GM19467 (cell line): ENCODE measurements at regions not wholly inside any gene's neighbourhood (a gene's known extent, or its start where the extent isn't known, plus 50 kb on each side); places are given as distances from the start of the nearest gene placed in this dataset.

ENCODE experiments used
- ATAC-seq: cut with Tn5 transposase; IDR thresholded peaks from one replicate; pipeline ENCODE4 v1.9.1; 2021; ENCODE audit warnings: mild to moderate bottlenecking, moderate library complexity; ENCODE audit not compliant: unreplicated experiment

DNA sequence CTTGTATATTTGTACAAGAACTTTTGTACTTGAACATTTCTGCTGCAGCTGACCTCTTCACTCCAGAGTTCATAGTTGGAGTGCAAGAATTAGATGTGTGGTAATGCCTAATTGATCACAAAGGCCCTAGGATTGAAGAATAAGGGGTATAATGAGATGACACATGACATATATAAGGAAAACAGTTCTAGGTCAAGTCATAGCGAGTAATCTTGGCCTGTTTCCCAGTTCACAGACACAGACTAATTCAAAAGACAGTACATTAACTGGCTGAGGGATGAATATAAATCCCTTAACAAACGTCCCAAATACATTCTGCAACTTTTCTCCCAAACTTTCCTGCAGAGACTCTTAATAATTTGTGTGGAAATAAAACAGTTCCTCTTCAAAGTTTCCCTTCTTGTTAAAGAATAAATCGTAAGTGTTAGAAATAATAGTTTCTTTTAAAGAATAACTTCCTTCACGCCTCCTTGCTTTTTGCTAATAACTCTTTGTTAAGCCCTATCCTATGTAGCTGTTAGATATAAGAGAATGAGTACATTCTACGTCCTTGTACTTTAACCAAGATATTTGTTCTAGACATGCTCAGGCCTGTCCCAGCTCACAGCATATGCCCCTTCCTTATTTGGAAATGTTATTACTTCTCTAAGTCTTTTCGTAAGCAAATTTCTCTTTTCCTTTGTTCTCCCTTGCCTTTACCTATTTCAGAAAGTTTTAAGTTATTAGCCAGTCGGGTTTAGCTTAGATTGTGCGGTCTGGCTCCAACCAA is 556.4 kb upstream of the CTNND2 start:
- no peak for ATAC-seq

GRCh38 chr5:12459326-12459725 is 555.1 kb upstream of the CTNND2 start:
- ATAC-seq, result no peak

- ATAC-seq, result no peak
These were observed 514.8 kb upstream of the CTNND2 start for GRCh38 chr5:12419075-12419474.

DNA sequence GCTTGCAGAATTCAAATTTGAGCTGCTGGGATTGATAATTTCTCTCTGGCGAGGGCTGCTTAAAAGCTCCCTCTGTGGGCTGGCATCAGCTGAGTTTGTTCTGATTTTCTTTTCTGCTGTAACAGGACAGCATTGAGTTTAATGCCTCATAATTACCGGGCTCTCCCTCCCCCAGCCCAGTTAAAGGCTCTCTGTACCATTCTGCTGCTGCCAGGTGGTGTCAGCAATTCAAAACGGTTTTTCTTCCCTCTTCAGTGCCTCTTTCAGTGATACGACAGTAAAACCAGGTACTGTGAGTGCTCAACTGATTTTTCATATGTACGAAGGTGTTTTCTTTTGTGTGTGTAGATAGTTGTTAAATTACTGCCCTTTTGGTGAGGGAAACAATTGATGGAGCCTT is 509.3 kb upstream of the CTNND2 start:
- ATAC-seq, result no peak

- no peak for ATAC-seq
These were observed 508.8 kb upstream of the CTNND2 start for GRCh38 chr5:12413075-12413474.

GRCh38 chr5:12399868-12400267 is 495.6 kb upstream of the CTNND2 start:
- no peak for ATAC-seq

DNA sequence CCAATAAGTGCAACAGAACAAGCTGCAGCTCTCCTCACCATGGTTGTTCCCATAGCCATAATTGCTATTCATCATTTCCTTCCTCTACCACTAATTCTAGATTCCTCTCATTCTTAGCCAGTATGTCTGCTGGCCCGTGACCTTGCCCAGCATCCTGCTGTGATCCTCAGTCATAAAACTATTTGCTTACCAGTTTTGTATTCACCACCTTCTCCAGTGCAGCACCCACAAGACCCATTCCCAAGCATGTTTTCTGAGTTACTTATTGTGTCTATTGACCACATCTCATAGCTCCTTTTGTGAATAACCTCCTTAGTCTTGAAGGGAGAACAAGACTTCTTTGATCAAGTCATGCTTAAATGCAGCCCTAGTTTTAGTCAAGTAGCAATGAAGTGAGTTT is 488.0 kb upstream of the CTNND2 start:
- ATAC-seq, result no peak

- no peak for ATAC-seq
These were observed 480.8 kb upstream of the CTNND2 start for GRCh38 chr5:12385095-12385494.

GRCh38 chr5:12384005-12384404 is 479.8 kb upstream of the CTNND2 start:
- no peak for ATAC-seq

- ATAC-seq, result no peak
These were observed 463.7 kb upstream of the CTNND2 start for GRCh38 chr5:12367973-12368372.

- ATAC-seq, result no peak
These were observed 456.0 kb upstream of the CTNND2 start for GRCh38 chr5:12360218-12360617.

DNA sequence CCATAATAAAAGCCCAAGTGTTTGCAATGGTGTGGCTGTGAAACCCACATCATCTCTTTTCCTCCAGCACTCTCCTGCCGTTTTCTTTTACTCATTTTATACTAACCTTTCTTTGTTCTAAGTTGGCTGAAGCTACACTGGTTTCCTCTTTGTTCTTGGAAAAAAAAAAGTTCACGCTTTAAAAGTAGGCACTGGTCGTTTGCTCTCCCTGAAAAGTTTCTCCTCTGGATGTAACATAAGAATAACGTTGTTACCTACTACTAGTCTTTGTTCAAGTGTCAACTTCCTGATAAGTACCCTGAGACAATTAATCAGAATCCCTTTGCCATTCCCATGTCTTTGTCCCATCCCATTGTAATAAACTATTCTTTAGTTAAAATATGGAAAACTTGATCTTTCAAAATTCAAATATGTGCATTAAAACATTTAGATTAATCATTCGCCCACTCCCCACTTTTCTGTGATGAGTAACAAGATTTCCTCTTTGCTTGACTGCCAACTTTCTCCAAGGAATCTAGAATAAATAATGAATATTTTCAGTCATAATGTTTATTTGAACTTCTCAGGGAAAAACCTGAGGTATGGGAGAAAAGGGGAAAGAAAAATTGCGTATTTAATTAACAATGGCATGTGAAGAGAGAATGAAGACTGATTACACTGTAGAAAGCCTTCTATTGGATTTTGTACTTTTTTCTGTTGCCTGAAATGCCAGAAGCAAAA is 454.3 kb upstream of the CTNND2 start:
- ATAC-seq, result no peak

- ATAC-seq, result no peak
These were observed 453.4 kb upstream of the CTNND2 start for GRCh38 chr5:12357626-12358025.

- ATAC-seq, result no peak
These were observed 450.4 kb upstream of the CTNND2 start for GRCh38 chr5:12354686-12355085.

- ATAC-seq, result no peak
These were observed 439.3 kb upstream of the CTNND2 start for GRCh38 chr5:12343558-12343957.

DNA sequence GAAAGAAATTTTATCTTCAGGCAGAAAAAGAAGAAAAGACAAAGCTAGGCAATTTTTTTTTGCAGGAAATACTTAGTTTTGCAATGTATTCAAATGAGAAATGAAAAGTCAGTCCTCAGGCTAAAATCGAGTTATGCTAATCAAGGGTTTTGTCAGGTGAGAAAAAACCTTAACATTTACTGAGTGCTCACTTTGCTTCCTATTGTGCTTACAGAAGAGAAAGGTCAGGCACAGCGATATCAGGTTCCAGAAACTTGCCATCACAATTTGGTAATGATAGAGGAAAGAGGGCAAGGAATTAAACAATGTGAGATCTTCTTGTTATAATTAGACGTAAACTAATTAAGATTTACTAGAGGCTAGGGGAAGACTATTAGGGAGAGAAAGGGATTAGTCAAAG is 431.7 kb upstream of the CTNND2 start:
- no peak for ATAC-seq

DNA sequence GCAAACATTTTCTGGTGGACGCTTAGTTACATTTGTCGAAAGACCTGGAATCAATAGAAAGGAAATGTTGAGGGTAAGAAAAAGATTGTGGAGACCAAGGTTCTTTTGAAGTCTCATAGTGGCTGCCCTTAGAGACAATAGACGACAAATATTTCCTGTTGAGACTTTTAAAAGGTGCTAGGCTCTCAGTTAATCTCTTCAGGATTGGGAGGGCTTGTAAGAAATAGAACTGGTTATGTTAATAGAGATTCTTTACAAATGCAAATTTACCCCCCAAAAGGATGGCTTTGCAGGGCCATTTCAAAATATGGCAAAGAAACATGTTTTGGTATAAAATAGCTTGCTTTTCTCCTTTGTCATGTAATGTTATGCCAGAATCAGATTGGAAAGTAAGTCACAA is 428.2 kb upstream of the CTNND2 start:
- no peak for ATAC-seq

DNA sequence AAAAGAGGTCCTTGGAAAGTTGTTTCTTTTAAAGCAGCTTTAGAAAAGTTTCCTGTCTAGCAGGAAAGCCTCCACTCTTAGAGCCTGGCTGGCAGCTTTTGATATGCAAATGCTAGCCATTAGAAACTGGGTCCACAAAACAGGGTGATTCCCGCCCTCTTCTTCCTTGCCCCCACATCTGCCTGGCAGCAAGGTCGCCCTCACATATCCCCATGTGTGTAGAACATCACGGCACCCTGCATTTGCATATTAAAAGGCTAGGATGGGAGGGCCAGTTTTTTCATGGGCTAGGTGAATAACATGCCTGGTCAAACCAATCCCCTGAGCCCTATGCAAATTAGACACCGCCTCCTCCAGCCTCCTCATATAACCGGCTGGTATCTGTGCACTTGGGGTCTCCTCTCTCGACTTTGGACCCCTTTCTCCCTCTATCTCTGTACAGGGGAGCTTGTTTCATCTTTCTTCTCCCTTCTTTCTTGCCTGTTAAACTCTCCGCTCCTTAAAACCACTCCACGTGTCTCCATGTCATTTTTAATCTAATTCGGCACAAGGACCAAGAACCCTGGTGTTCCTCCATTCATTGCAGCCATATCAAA is 426.8 kb upstream of the CTNND2 start:
- no peak for ATAC-seq

DNA sequence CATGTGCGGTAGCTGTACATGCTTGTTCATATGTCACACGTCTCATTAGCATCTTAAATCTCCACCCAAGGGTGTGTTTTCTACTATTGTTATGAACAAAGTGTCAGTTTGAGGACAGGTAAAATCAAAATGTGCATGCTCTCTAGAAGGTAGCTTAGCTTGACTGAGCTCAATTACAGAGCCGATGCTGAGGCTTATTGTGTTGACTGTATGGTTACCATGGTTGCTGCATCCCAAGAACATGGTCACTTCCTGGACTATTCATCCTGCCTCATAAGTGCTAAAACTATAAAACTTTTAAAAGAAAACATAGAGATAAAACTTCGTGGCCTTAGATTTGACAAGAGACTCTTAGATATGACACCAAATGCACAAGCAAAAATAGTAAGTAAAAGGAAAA is 426.1 kb upstream of the CTNND2 start:
- no peak for ATAC-seq

GRCh38 chr5:12323637-12324229 is 419.5 kb upstream of the CTNND2 start:
- no peak for ATAC-seq

GRCh38 chr5:12322042-12322441 is 417.8 kb upstream of the CTNND2 start:
- ATAC-seq, result no peak

- ATAC-seq, result no peak
These were observed 416.1 kb upstream of the CTNND2 start for GRCh38 chr5:12320331-12320730.
